ENCODE measurements at regions not wholly inside any gene's neighbourhood (a gene's known extent, or its start where the extent isn't known, plus 50 kb on each side); places are given as distances from the start of the nearest gene placed in this dataset.

DNA sequence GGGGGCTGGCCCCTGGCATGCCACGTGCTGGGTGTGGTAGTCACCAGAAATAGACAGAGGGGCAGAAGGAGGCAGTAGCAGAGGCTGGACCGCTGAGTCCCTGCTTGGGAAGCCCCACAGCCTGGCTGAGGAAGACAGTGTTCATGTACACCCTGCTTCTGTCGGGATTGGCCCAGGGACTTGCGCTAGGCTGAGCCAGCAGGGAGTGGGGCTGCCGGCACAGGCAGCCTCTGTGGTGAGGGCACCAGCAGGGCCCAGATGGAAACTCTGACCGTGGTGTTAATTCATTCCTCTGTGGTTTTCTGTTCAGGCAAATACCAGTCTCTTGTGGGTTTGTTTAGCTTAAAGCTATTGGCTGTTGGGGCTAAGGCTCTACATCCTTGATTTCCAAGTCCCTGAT, 108.6 kb upstream of the RAD23B start:
- TF ChIP-seq, protein P1, sequence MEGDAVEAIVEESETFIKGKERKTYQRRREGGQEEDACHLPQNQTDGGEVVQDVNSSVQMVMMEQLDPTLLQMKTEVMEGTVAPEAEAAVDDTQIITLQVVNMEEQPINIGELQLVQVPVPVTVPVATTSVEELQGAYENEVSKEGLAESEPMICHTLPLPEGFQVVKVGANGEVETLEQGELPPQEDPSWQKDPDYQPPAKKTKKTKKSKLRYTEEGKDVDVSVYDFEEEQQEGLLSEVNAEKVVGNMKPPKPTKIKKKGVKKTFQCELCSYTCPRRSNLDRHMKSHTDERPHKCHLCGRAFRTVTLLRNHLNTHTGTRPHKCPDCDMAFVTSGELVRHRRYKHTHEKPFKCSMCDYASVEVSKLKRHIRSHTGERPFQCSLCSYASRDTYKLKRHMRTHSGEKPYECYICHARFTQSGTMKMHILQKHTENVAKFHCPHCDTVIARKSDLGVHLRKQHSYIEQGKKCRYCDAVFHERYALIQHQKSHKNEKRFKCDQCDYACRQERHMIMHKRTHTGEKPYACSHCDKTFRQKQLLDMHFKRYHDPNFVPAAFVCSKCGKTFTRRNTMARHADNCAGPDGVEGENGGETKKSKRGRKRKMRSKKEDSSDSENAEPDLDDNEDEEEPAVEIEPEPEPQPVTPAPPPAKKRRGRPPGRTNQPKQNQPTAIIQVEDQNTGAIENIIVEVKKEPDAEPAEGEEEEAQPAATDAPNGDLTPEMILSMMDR (conservative IDR thresholded peaks at IDR 0.05): no peak
- no peak overlapping the region for H3K27ac ChIP-seq

DNA sequence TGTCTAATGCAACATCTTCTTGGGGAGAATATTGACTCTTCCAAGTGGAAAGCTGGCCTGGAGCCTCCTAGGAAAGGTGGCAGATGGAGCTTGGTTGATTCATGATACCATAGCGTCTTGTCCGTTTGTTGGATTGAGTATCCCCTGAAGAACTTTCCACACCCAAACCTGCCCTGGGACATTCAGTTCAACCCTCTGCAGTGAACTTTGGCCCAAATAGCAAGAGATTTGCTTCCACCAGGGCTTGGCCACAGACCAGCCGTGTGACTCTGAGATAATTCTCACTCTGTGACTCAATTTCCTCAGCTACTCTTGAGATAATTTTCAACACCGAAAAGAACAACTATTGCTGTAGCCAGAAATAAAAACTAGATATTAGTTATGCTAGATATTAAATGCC, 108.0 kb upstream of the RAD23B start:
- no peak overlapping the region for H3K27ac ChIP-seq
- TF ChIP-seq, protein P1 (conservative IDR thresholded peaks at IDR 0.05): no peak

DNA sequence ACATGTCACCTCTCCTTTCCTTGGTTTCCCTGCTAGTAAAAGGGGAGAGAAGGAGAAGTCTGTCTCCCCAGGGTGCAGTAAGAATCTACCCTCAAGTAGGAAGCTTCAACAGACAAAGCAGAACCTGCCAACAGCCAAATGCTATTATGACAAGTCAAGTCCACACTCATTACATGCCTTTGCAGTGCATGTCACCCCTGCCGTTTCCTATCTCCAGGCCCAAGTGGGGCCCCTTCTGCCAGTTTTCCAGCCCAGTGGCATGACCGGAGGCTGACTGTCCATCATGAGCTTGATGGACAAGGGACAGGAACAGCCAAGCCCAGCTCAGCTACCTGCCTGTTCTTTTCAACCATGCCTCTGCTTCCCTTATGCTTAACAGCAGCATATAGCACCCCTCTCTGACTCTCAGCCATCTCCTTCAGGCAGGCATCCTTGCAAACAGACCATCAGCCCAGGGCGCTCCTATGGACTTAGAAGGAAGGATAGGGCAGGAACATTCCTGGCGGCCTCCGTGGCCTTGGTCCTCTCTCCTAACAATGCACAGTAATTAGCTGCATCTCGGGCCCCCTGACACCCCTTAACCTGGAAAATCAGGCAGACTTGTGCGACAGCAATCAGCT, 107.2 kb upstream of the RAD23B start:
- TF ChIP-seq, protein P1 (conservative IDR thresholded peaks at IDR 0.05): no peak
- H3K27ac ChIP-seq: no peak overlapping the region

DNA sequence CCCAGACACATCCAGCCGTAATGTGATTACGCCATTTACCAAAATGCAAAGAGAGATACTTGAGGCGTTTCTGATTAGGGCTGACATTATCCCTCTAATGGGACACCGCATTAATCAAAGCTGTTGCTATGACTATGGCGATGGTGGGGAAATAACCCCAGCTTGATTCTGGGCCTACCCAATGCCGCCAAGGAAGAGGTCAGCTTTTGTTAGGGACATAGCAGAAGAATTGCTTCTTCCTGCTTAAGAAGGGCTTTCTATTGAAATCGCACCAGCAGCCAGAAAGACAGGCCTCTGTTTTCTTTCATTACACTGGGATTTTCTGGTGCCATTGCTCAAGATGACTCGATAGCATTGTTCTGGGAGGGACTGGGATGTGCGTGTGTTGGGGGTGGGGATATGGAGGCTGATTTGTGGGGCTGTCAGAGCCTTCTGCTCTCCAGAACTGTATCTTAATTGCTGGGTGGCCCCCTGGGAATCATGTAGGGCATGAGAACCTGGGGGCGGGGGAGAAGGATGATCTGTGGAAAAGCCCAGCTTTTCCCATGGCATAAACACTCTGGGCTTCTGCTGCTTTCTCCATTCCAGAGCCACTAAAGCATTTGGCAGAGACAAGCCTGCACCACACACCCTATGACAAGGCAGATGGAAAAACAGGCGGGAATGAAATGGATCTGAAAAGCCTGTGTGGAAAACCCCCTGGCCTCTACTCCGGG, 106.5 kb upstream of the RAD23B start:
- H3K27ac ChIP-seq: no peak overlapping the region
- TF ChIP-seq, protein P1 (conservative IDR thresholded peaks at IDR 0.05): no peak

DNA sequence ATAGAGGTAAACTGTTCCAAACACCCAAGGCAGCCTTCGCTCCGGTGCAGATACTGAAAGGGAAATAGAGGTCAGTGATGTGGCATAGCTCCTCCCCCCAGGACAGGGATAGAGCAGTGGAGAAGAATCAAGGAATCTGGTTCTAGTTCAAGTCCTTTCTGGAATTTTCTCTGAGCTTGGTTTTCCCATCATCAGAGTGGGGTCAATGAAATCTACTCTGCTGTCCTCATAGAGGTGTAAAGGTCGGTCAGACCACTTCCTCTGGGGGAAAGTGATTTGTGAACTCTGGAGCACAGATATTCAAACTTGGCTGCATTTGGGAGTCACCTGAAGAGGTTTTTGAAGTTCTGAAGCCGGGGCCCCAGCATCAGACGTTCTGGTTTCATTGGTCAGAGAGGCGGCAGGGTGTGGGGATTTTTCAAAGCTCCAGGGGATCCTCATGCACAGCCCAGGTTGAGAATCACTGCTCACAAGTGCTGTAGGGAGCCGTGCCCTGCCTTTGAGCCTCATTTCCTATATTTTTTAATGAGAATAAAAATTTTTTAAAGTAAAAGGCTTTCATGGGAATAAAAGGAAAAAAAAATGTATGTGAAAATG, 105.7 kb upstream of the RAD23B start:
- TF ChIP-seq, protein P1 (conservative IDR thresholded peaks at IDR 0.05): no peak
- no peak overlapping the region for H3K27ac ChIP-seq

DNA sequence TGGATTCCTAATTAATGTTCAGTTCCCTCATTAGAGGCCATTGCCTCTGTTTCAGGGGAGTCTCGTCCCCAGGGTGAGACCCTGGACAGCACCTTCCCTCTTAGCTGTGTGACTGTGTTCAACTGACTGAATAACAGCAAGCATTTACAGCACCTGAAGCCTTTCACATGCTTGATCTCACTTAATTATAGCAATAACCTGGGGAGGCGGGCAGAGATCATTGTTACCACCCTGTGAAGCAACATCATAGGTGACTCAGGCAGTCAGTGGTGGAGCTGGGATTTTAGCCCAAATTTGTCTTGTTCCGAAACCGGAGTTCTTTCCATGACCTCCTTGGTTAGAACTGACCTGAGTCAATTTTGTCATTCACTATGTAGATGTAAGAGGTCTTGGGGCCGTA, 105.2 kb upstream of the RAD23B start:
- TF ChIP-seq, protein P1 (conservative IDR thresholded peaks at IDR 0.05): no peak
- H3K27ac ChIP-seq: no peak overlapping the region

DNA sequence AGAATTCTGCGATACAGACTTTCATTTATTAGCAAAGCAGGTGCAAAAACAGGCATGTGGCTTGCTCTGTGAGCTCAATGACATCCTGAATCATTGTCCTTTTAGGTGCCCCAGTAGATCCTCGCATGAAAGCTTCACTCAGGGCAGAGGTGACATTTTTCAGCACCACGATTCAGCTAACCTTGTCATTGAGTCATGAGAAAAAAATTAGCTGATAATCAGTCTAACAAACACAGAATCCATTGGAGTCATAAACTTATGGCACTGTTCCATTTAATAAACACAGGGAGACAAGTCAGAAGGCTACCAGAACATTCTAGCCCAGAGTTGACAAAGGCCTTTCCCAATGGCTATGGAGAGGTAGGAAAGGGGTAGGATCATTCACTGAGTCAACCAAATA, 104.8 kb upstream of the RAD23B start:
- H3K27ac ChIP-seq: no peak overlapping the region
- TF ChIP-seq, protein P1 (conservative IDR thresholded peaks at IDR 0.05): no peak

Data from VCaP (cell line).